GM12891 (cell line): ENCODE measurements at regions not wholly inside any gene's neighbourhood (a gene's known extent, or its start where the extent isn't known, plus 50 kb on each side); places are given as distances from the start of the nearest gene placed in this dataset.

Experiments used
- PAX5 ChIP-seq: IDR thresholded peaks from 2 replicates; pipeline ENCODE4 v1.6.1; 2011; ENCODE audit warnings: low read length, moderate library complexity, mild to moderate bottlenecking; ENCODE audit not compliant: insufficient read depth, severe bottlenecking
- POLR2A ChIP-seq: IDR thresholded peaks from 2 replicates; pipeline ENCODE4 v1.6.1; 2011; ENCODE audit warnings: low read depth, low read length, control low read depth
- POLR2AphosphoS5 ChIP-seq: IDR thresholded peaks from 2 replicates; pipeline ENCODE4 v1.6.1; 2011; ENCODE audit warnings: low read depth, low read length, control low read depth
- POU2F2 ChIP-seq: IDR thresholded peaks from 2 replicates; pipeline ENCODE4 v1.6.1; 2011; ENCODE audit warnings: low read depth, mild to moderate bottlenecking, control low read depth, low read length, moderate library complexity
- SPI1 ChIP-seq: IDR thresholded peaks from 2 replicates; pipeline ENCODE4 v1.6.1; 2011; ENCODE audit warnings: low read depth, low read length, control low read depth
- TAF1 ChIP-seq: IDR thresholded peaks from 2 replicates; pipeline ENCODE4 v1.6.1; 2011; ENCODE audit warnings: low read depth, low read length, control low read depth

DNA sequence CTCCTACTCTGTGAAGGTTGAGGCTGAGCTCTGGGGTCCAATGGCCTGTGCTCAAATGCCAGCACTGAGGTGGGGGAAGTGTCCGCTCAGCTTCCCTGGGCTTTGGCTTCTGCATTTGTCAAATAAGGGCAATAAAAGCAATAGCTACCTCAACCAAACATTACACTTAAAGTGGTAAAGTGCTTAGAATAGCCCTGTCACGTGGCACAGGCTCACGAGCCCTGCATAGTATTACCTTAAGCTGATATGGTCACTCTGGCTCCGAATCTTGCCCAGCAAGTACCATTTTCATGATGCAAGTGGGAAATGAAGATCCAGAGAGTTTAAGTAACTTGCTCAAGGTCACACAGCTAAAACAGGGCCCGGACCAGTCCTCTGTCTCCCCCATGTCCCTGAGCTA is 451.1 kb upstream of the ZMIZ1 start:
- TF ChIP-seq POLR2AphosphoS5 (no peak), POLR2A (no peak), TAF1 (no peak), SPI1 (no peak), POU2F2 (no peak), PAX5 (no peak)
